ENCODE measurements at regions not wholly inside any gene's neighbourhood (a gene's known extent, or its start where the extent isn't known, plus 50 kb on each side); places are given as distances from the start of the nearest gene placed in this dataset.

DNA sequence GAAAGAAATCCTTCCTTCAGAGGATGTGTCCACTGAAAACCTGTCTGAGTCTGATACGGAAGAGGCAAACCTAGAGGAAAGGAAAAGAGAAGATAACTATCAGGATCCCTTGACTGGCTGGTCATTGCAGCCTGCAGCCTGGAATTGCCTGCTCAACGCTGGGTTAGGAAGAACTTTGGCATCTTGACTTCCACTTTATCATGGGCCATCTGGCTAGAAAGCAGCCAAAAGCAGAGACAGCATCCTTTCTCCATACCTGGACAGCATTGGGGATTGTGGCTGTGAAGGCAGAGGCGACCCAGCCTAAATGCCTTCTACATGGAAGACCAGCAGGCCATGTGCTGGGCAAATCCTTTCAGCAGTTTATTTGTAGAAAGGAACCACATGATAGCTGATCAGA, 58.7 kb upstream of the PTPN3 start:
- TF ChIP-seq POLR2A (IDR thresholded peaks at IDR 0.05; ENCODE audit: control extremely low read depth in 1 of 2, low read depth in 2 of 2, low read length in 2 of 2) (no peak), EP300 (IDR thresholded peaks at IDR 0.05; ENCODE audit: borderline replicate concordance in 1 of 2, low read depth in 2 of 2, low read length in 2 of 2) (no peak), CHD1 (IDR thresholded peaks at IDR 0.05; ENCODE audit: low read depth, low read length) (no peak), TCF12 (IDR thresholded peaks at IDR 0.05; ENCODE audit: low read depth, low read length) (no peak), POLR2AphosphoS5 (IDR thresholded peaks at IDR 0.05; ENCODE audit: low read depth, low read length) (no peak)
- TF ChIP-seq, protein P1, sequence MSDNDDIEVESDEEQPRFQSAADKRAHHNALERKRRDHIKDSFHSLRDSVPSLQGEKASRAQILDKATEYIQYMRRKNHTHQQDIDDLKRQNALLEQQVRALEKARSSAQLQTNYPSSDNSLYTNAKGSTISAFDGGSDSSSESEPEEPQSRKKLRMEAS (IDR thresholded peaks at IDR 0.05): no peak
- TF ChIP-seq, protein P2, sequence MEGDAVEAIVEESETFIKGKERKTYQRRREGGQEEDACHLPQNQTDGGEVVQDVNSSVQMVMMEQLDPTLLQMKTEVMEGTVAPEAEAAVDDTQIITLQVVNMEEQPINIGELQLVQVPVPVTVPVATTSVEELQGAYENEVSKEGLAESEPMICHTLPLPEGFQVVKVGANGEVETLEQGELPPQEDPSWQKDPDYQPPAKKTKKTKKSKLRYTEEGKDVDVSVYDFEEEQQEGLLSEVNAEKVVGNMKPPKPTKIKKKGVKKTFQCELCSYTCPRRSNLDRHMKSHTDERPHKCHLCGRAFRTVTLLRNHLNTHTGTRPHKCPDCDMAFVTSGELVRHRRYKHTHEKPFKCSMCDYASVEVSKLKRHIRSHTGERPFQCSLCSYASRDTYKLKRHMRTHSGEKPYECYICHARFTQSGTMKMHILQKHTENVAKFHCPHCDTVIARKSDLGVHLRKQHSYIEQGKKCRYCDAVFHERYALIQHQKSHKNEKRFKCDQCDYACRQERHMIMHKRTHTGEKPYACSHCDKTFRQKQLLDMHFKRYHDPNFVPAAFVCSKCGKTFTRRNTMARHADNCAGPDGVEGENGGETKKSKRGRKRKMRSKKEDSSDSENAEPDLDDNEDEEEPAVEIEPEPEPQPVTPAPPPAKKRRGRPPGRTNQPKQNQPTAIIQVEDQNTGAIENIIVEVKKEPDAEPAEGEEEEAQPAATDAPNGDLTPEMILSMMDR (IDR thresholded peaks at IDR 0.05; ENCODE audit: control extremely low read depth in 1 of 3, insufficient read depth in 1 of 3, low read depth in 1 of 3, low read length in 3 of 3): no peak
